ENCODE measurements at regions not wholly inside any gene's neighbourhood (a gene's known extent, or its start where the extent isn't known, plus 50 kb on each side); places are given as distances from the start of the nearest gene placed in this dataset.

DNA sequence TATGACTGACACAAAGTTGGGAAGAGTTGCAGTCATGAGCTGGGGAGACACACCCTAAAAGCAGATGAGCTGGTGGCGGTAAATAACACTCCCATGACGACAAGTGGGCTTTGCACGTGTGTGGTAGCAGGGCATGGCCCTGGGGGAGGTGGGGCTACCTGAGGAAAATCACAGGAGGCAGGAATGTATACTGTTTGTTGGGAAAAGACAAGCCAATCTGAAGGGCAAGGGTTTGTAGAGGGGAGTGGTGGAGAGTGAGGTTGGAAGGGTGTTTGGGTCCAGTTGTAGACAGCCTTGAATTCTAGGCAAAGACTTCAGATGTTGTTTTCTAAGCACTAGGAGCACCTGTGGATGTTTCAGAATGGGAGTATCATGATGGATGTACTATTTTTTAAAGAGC is 151.6 kb downstream of the TM9SF2 start:
- Histone ChIP-seq H3K9me3 (ENCODE audit: control insufficient read depth in 2 of 2, insufficient read depth in 1 of 2, low read depth in 1 of 2, low read length in 1 of 2) (no peaks in the 10 kb centered on the region), H3K4me3 (ENCODE audit: low read depth in 1 of 2, low read length in 2 of 2) (no peak overlapping the region), H3K27me3 (ENCODE audit: control insufficient read depth in 1 of 2, insufficient read depth in 2 of 2, low read length in 2 of 2) (no peaks in the 10 kb centered on the region), H3K27ac (ENCODE audit: low read depth in 2 of 2, low read length in 1 of 2) (no peak overlapping the region), H3K4me1 (ENCODE audit: control insufficient read depth in 2 of 2, insufficient read depth in 2 of 2, low read length in 1 of 2) (peaks cover 0 to 6% of the 10 kb centered on the region in 2 donors), H3K36me3 (ENCODE audit: control insufficient read depth in 2 of 2, insufficient read depth in 2 of 2, low read length in 1 of 2) (no peaks in the 10 kb centered on the region)
- 76 to 80% methylated on average over 3 of the region's 3 CpGs for WGBS, 2 donors

GRCh38 chr13:99652141-99652540 is 150.9 kb downstream of the TM9SF2 start:
- peaks cover 0 to 4% of the 10 kb centered on the region in 2 donors for H3K4me1 ChIP-seq (ENCODE audit: control insufficient read depth in 2 of 2, insufficient read depth in 2 of 2, low read length in 1 of 2)
- 81 to 94% methylated on average over 1 of the region's 1 CpG for WGBS, 2 donors
- H3K27ac ChIP-seq (ENCODE audit: low read depth in 2 of 2, low read length in 1 of 2), result no peak overlapping the region
- H3K4me3 ChIP-seq (ENCODE audit: low read depth in 1 of 2, low read length in 2 of 2), result no peak overlapping the region
- H3K36me3 ChIP-seq (ENCODE audit: control insufficient read depth in 2 of 2, insufficient read depth in 2 of 2, low read length in 1 of 2), result no peaks in the 10 kb centered on the region
- H3K27me3 ChIP-seq (ENCODE audit: control insufficient read depth in 1 of 2, insufficient read depth in 2 of 2, low read length in 2 of 2), result no peaks in the 10 kb centered on the region
- H3K9me3 ChIP-seq (ENCODE audit: control insufficient read depth in 2 of 2, insufficient read depth in 1 of 2, low read depth in 1 of 2, low read length in 1 of 2), result no peaks in the 10 kb centered on the region

- no peaks in the 10 kb centered on the region for H3K27me3 ChIP-seq (ENCODE audit: control insufficient read depth in 1 of 2, insufficient read depth in 2 of 2, low read length in 2 of 2)
- H3K4me1 ChIP-seq (ENCODE audit: control insufficient read depth in 2 of 2, insufficient read depth in 2 of 2, low read length in 1 of 2), result peaks cover 0 to 4% of the 10 kb centered on the region in 2 donors
- no peaks in the 10 kb centered on the region for H3K36me3 ChIP-seq (ENCODE audit: control insufficient read depth in 2 of 2, insufficient read depth in 2 of 2, low read length in 1 of 2)
- no peak overlapping the region for H3K4me3 ChIP-seq (ENCODE audit: low read depth in 1 of 2, low read length in 2 of 2)
- no peaks in the 10 kb centered on the region for H3K9me3 ChIP-seq (ENCODE audit: control insufficient read depth in 2 of 2, insufficient read depth in 1 of 2, low read depth in 1 of 2, low read length in 1 of 2)
- H3K27ac ChIP-seq (ENCODE audit: low read depth in 2 of 2, low read length in 1 of 2), result no peak overlapping the region
- 82 to 89% methylated on average over 5 of the region's 5 CpGs for WGBS, 2 donors
Measured at GRCh38 chr13:99651016-99651415, 149.7 kb downstream of the TM9SF2 start.

DNA sequence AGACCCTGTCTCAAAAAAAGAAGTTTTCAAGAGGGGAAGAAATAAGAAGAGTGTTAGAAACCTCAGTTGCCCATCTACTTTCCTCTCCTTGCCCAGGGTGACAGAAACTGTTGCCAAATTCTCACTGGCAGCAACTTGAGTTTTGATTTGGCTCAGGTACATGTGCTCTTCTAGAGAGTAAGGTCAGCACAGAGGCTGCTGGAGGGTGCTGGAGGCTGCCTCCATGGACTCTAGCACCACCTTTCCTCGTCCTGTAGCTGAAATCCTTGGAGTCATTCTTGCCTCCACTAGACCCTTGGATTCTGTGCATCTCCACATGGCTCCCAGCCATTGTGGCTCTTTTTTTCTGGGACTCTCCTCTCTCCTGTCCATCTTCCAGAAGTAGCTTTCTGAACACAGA is 149.1 kb downstream of the TM9SF2 start:
- Histone ChIP-seq H3K27me3 (ENCODE audit: control insufficient read depth in 1 of 2, insufficient read depth in 2 of 2, low read length in 2 of 2) (no peaks in the 10 kb centered on the region), H3K27ac (ENCODE audit: low read depth in 2 of 2, low read length in 1 of 2) (no peak overlapping the region), H3K4me1 (ENCODE audit: control insufficient read depth in 2 of 2, insufficient read depth in 2 of 2, low read length in 1 of 2) (peaks cover 0 to 4% of the 10 kb centered on the region in 2 donors), H3K4me3 (ENCODE audit: low read depth in 1 of 2, low read length in 2 of 2) (no peak overlapping the region), H3K9me3 (ENCODE audit: control insufficient read depth in 2 of 2, insufficient read depth in 1 of 2, low read depth in 1 of 2, low read length in 1 of 2) (no peaks in the 10 kb centered on the region), H3K36me3 (ENCODE audit: control insufficient read depth in 2 of 2, insufficient read depth in 2 of 2, low read length in 1 of 2) (no peaks in the 10 kb centered on the region)
- WGBS, 2 donors, result 86 to 92% methylated on average over 1 of the region's 1 CpG

DNA sequence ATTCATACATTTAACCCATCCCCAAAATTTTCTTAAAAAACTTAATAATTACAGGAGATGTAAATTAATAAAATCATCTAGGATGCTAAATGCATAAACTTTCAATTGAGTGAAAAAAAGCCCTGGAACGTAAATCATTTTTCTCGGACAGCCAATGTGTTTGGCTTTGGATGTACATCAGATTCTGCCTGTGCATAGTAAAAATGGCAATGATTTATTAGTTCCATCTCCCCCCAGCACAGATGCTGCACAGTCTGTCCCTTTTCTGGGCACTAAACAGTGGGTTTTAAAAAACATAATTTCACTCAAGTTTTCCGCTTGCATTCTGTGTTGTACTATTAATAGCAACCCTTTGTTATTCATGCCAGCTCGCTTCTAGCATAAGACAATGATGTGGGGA is 147.7 kb downstream of the TM9SF2 start:
- H3K27me3 ChIP-seq (ENCODE audit: control insufficient read depth in 1 of 2, insufficient read depth in 2 of 2, low read length in 2 of 2), result no peaks in the 10 kb centered on the region
- H3K27ac ChIP-seq (ENCODE audit: low read depth in 2 of 2, low read length in 1 of 2), result no peak overlapping the region
- 74 to 83% methylated on average over 4 of the region's 4 CpGs for WGBS, 2 donors
- H3K9me3 ChIP-seq (ENCODE audit: control insufficient read depth in 2 of 2, insufficient read depth in 1 of 2, low read depth in 1 of 2, low read length in 1 of 2), result no peaks in the 10 kb centered on the region
- H3K36me3 ChIP-seq (ENCODE audit: control insufficient read depth in 2 of 2, insufficient read depth in 2 of 2, low read length in 1 of 2), result no peaks in the 10 kb centered on the region
- H3K4me3 ChIP-seq (ENCODE audit: low read depth in 1 of 2, low read length in 2 of 2), result no peak overlapping the region
- peaks cover 0 to 4% of the 10 kb centered on the region in 2 donors for H3K4me1 ChIP-seq (ENCODE audit: control insufficient read depth in 2 of 2, insufficient read depth in 2 of 2, low read length in 1 of 2)

DNA sequence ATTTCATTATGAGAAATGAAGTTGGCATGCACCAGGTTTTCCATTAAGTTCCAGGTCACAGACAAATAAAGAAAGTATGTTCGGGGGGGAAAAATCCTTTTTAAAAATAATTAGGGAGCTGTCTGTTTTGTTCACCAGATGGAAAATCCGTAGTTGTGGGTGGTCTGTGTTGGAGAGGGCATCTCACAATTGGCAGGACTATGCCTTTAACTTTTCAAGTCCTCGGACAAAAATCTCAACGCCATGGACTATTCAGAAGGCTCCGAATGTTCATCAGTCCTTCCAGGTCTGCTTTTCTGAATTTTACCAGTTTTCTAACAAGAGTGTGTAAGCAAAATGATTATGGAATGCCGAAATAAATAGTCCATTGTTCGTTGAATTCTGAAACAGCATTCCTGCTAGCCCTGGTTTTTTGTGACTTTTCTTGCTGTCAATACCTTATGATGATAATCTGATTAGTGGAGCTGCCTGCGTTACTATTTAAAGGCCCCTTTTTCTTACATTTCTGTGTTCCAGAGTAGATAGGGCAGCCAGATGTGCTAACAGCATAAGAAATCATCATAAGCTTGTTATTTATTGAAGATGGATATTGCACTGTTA is 146.9 kb downstream of the TM9SF2 start:
- Histone ChIP-seq H3K4me3 (ENCODE audit: low read depth in 1 of 2, low read length in 2 of 2) (no peak overlapping the region), H3K27me3 (ENCODE audit: control insufficient read depth in 1 of 2, insufficient read depth in 2 of 2, low read length in 2 of 2) (no peaks in the 10 kb centered on the region), H3K36me3 (ENCODE audit: control insufficient read depth in 2 of 2, insufficient read depth in 2 of 2, low read length in 1 of 2) (no peaks in the 10 kb centered on the region), H3K9me3 (ENCODE audit: control insufficient read depth in 2 of 2, insufficient read depth in 1 of 2, low read depth in 1 of 2, low read length in 1 of 2) (no peaks in the 10 kb centered on the region), H3K27ac (ENCODE audit: low read depth in 2 of 2, low read length in 1 of 2) (no peak overlapping the region), H3K4me1 (ENCODE audit: control insufficient read depth in 2 of 2, insufficient read depth in 2 of 2, low read length in 1 of 2) (peaks cover 0 to 4% of the 10 kb centered on the region in 2 donors)
- 82 to 86% methylated on average over 8 of the region's 8 CpGs for WGBS, 2 donors

- Histone ChIP-seq H3K27ac (ENCODE audit: low read depth in 2 of 2, low read length in 1 of 2) (no peak overlapping the region), H3K9me3 (ENCODE audit: control insufficient read depth in 2 of 2, insufficient read depth in 1 of 2, low read depth in 1 of 2, low read length in 1 of 2) (no peaks in the 10 kb centered on the region), H3K4me3 (ENCODE audit: low read depth in 1 of 2, low read length in 2 of 2) (no peak overlapping the region), H3K4me1 (ENCODE audit: control insufficient read depth in 2 of 2, insufficient read depth in 2 of 2, low read length in 1 of 2) (peaks cover 0 to 4% of the 10 kb centered on the region in 2 donors), H3K36me3 (ENCODE audit: control insufficient read depth in 2 of 2, insufficient read depth in 2 of 2, low read length in 1 of 2) (no peaks in the 10 kb centered on the region), H3K27me3 (ENCODE audit: control insufficient read depth in 1 of 2, insufficient read depth in 2 of 2, low read length in 2 of 2) (no peaks in the 10 kb centered on the region)
- 73 to 90% methylated on average over 4 of the region's 4 CpGs for WGBS, 2 donors
Measured at GRCh38 chr13:99647596-99647985, 146.3 kb downstream of the TM9SF2 start.

DNA sequence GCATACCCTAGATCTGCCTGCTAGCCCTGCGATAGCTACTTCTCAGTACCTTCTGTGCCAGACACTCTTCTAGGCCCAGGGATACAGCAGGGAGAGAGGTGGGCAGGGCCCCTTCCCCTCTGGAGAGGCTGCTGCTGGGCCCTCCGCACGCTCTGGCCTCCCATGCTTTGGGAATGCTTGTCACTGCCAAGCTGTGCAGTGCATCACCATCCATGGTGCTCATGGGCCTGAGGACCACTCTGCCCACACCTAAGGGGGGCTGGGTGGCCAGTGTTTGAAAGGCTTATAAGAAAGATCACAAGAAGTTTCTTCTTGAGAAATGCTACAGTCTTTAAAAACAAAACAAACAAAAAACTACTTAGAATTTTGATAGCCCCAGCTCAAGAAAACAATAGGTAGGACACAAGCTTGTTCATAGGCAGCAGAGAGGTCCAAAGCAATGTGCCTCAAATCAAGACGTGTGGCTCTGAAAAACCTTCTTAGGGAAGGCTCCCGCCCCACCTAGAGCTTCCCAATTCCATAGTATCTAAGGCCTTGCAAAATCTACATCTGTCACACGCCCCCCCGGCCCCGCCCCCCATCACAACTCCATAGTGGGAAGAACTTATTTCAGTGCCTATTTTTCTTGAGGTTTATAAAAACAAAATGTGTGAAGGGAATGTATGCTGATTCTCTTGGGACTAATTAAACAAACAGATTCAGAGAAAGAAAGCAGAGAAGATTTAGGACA is 145.8 kb downstream of the TM9SF2 start:
- Histone ChIP-seq H3K36me3 (ENCODE audit: control insufficient read depth in 2 of 2, insufficient read depth in 2 of 2, low read length in 1 of 2) (no peaks in the 10 kb centered on the region), H3K4me1 (ENCODE audit: control insufficient read depth in 2 of 2, insufficient read depth in 2 of 2, low read length in 1 of 2) (peaks cover 0 to 2% of the 10 kb centered on the region in 2 donors), H3K9me3 (ENCODE audit: control insufficient read depth in 2 of 2, insufficient read depth in 1 of 2, low read depth in 1 of 2, low read length in 1 of 2) (no peaks in the 10 kb centered on the region), H3K27ac (ENCODE audit: low read depth in 2 of 2, low read length in 1 of 2) (no peak overlapping the region), H3K4me3 (ENCODE audit: low read depth in 1 of 2, low read length in 2 of 2) (no peak overlapping the region), H3K27me3 (ENCODE audit: control insufficient read depth in 1 of 2, insufficient read depth in 2 of 2, low read length in 2 of 2) (no peaks in the 10 kb centered on the region)
- WGBS, 2 donors, result 91 to 96% methylated on average over 8 of the region's 8 CpGs

DNA sequence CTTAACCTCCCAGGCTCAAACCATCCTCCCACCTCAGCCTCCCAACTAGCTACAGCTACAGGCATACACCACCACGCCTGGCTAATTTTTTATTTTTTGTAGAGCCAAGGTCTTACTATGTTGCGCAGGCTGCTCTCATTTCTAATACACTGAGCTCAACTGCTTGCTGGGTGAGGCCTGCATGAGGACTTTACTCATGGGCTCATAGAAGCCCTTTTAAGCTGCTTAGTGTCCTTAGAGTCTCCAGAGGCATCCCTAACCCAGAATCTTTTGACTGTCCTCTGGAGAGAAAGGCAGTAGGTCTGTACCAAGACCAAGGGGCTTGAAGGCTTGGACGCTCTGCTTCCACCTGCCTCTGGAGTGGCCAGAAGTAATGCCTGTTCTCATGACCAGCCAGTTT is 141.6 kb downstream of the TM9SF2 start:
- Histone ChIP-seq H3K4me1 (ENCODE audit: control insufficient read depth in 2 of 2, insufficient read depth in 2 of 2, low read length in 1 of 2) (no peaks in the 10 kb centered on the region), H3K27ac (ENCODE audit: low read depth in 2 of 2, low read length in 1 of 2) (no peak overlapping the region), H3K27me3 (ENCODE audit: control insufficient read depth in 1 of 2, insufficient read depth in 2 of 2, low read length in 2 of 2) (no peaks in the 10 kb centered on the region), H3K36me3 (ENCODE audit: control insufficient read depth in 2 of 2, insufficient read depth in 2 of 2, low read length in 1 of 2) (no peaks in the 10 kb centered on the region), H3K9me3 (ENCODE audit: control insufficient read depth in 2 of 2, insufficient read depth in 1 of 2, low read depth in 1 of 2, low read length in 1 of 2) (no peaks in the 10 kb centered on the region), H3K4me3 (ENCODE audit: low read depth in 1 of 2, low read length in 2 of 2) (no peak overlapping the region)
- WGBS, 2 donors, result 94 to 98% methylated on average over 3 of the region's 3 CpGs

DNA sequence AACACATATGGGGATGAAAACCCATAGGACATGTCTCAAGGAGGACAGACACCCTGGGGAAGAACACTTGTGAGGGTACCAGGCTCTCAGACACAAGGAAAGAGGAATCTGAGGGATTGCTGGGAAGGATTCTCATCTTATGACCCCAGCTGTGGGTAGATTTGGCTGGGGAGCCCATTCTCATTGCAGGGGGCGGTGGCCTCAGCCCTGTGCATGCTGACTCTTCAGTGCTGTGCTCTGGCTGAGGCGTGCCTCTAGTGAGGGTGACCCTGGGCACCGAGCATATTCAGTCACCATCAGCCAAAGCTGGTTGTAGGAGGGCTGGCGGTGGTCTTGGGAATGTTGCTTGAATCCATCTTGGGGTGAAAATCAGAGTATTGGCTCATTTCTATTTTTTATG is 140.7 kb downstream of the TM9SF2 start:
- Histone ChIP-seq H3K4me3 (ENCODE audit: low read depth in 1 of 2, low read length in 2 of 2) (no peak overlapping the region), H3K9me3 (ENCODE audit: control insufficient read depth in 2 of 2, insufficient read depth in 1 of 2, low read depth in 1 of 2, low read length in 1 of 2) (no peaks in the 10 kb centered on the region)
- WGBS, 2 donors, result 93 to 94% methylated on average over 4 of the region's 4 CpGs

More for the DNA sequence above, 140.7 kb downstream of the TM9SF2 start:
- Histone ChIP-seq H3K27me3 (ENCODE audit: control insufficient read depth in 1 of 2, insufficient read depth in 2 of 2, low read length in 2 of 2) (no peaks in the 10 kb centered on the region), H3K4me1 (ENCODE audit: control insufficient read depth in 2 of 2, insufficient read depth in 2 of 2, low read length in 1 of 2) (no peaks in the 10 kb centered on the region), H3K36me3 (ENCODE audit: control insufficient read depth in 2 of 2, insufficient read depth in 2 of 2, low read length in 1 of 2) (no peaks in the 10 kb centered on the region), H3K27ac (ENCODE audit: low read depth in 2 of 2, low read length in 1 of 2) (no peak overlapping the region)
